Limb (tissue), 2 donors: ENCODE measurements at regions not wholly inside any gene's neighbourhood (a gene's known extent, or its start where the extent isn't known, plus 50 kb on each side); places are given as distances from the start of the nearest gene placed in this dataset.

Experiments used
- DNase-seq, 2 donors: peaks; one replicate each; pipeline ENCODE4 v3.0.0-alpha.2; 2016; ENCODE audit errors: extremely low spot score in 2 of 2

DNA sequence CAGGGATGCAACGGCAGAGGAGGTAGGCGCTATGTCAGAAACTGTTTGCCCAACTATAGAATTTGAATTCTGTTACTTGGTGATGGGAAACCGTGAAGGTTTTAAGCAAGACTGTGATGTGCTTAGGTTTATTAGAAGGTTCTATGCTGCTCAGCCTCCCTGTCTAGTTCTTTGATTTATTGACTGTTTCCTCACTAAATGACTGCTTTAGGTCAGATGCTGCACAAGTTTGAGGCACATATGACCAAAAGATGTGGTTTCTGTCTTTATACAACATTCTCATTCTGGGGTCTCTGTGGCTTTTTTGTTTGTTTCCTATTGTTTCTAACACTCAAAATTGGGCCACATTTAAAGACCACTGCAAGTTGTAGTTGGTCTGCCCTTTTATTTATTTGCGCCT, 323.0 kb upstream of the OBI1 start:
- DNase-seq, result no peak

DNA sequence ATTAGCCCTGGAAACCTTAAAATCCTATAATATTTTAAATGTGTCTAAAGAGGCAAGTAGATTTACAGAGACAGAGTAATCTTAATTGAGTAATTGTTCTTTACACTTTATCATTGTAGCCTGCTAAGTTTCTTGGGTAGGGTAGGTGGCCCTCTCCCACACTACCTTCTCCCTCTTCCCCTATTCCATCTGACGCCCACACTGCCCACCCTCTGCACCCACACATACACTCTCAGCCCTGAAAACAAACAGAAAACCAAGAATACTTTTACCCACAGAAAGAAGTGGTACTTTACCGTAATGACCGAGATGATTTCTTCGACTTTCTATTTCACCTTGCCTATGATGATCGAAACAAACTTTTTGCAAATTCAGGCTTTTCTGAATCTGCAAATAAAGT, 320.4 kb upstream of the OBI1 start:
- DNase-seq, result no peak

DNA sequence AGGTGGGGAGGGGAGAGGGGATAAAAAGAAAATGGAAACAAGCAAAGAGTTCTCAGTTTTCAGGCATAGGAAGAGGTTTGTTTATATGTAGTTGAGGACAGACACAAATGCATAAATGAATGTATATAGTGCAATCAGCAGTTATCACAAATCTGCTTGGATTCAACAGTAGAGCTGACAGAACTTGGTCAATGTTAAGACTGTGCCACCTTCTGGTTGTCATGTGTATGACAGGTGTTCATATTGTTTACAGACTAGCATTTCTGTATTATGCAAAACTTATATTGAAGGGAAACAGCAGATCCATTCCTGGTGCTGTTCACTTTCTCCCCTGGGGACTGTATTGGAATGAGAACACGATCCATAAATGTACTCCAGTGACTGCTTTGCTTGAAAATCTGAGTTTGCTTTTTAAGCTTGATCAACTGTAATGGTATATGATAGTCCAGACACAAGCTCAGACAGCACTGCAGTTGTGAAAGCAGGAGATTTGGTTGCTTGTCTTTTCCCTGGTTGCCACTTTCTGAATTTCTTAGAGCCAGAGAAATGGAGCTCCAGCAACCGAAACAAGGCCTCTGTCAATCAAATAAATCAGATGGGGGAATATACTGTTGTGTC, 319.5 kb upstream of the OBI1 start:
- peak; percentile 43 to 76 for DNase-seq

DNA sequence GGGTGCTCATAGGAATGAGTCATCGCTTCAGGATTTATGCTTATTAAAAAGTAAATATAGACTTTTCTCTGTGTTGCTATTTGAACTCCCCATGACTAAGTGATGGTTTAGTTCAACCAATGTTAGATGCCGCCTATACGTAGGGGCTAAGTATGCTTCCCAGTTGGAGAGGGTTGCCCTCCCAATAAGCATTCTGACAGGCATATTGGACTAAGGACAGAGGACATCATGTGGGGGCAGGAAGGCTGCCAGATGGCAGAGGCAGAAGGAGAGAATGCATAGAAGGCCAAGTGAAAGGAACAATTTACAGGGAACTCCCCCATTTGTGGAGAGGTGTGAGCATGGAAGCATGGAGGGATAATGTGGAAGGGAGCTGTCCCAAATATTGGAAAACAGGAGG, 318.4 kb upstream of the OBI1 start:
- no peak for DNase-seq

DNA sequence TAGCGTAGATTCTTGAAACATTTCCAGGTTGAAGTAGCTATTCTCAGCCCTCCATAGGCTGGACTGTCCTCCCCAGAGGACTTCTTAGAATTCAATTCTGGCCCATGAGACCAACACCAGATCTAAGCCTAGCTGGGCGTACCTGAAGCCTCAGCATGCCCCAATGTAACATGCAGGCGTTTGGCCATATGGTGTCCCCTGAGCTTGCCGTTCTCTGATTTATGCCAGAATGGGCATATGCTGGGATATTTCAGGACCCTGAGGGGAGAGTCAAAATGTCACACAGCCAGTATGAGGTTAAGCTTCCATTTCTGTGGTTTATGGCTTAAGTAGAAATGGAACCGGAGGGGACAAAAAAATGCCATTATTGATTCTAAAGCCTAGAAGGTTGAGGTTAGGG, 317.7 kb upstream of the OBI1 start:
- DNase-seq, result no peak

DNA sequence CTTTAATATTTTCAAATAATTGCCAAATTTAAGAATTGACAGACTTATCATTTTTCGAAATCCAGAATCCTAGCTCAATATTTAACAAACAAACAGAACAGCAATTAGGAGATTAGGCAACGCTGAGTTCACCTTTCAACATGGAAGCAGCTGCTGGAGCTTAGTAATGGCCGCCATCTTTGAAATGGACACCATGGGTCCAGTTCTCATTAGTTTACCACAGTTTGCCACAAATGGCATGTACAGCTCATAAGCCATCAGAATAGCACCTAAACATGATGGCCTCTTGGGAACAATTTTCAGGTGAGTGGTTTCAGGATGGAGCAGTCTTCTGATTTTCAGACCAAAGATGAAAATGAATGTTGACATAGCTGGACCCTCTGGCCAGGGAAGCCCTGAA, 313.6 kb upstream of the OBI1 start:
- no peak for DNase-seq

DNA sequence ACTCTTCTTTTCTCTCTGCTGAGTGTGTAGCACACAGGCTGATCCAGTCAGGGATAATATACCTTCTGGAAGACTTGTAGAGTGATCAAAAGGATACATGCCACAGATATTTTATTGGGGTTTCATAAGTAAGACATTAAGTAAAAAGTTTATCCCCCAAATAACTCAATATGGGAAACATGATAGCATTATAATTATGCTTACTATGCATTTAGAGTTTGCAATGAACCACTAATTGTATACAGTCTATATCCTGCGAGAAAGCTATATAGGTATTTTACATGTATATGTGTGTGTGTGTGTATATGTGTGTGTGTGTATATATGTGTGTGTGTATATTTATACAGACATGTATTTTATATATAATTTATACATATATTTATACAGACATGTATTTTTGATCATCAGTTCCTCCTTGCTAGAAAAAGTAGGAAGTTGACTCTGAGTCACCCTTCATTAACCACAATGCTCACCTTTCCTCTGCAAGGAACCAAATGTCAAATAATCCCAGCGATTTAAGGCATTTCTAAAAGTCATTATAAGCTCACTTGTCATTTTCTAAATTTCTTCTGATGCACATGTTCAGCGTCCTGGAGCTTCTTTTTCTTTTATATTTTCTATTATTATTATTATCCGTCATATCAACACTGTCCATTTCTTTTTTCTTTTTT, 312.5 kb upstream of the OBI1 start:
- DNase-seq, result no peak

DNA sequence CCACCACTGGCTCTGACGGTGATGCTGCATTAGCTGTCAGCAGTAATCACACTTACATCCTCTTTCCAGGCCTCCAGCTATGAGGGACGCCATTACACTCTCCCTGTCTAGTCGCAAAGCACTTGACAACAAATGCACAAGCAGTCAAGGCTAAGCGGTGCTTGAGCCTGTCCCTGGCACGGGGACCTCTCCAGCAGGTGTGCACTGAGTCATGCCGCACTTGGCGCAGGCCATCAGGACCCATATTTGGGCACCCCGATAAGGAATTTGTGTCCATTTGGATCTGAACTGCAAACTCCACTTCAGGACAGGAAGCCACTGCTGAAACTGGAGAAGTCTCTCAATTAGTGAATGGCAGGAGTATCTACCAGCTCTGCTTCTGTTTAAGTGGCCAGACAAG, 301.9 kb upstream of the OBI1 start:
- no peak for DNase-seq

DNA sequence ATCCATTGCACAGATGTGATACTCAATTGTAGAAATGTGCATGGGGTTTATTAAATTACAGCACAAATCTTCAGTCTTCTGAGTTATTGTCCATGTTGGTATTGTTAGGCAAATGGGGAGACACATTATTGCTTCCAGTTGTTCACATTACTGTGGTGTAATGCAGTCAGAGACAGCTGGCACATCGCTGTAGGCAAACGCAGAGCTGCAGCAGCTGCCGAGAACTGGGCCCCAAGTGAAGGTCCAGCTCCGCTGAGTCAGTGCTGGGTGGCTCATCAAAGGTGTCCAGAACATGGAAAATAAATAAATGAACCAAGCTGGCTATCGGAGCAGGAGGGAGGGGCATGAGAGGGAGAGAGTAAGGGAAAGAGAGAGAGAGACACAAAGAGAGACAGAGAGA, 299.1 kb upstream of the OBI1 start:
- peak in 1 of 2 donors; percentile 34 for DNase-seq

DNA sequence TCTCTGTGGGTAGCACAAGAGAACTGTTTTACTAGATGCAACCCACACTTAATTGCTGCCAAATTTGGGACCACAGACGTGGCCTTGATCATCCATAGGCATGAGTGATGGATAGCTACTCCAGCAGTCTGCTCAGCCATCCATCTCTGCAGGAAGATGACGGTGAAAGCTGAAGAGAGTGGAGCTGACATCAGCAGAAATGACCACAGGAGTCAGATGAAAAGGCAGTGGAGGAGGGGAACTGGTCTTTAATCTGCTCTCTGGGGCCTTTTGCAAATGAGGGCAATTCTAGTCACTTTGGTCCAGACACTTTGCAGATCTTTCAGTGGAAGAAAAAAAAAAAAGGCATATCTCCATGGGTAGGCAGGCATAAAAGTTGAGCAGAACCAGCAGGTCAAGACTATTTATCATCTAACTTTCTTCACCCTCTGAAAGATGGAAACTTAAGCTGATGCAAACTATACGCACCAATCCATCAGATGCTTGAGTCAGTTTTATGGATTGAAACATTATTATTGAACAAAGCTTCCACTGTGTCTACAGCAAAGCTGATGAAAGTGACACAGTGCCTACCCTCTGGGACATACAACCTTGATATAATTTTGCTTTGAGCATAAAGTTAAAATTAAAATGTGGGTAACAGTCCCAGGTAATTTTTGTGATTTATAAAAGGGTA, 281.6 kb upstream of the OBI1 start:
- no peak for DNase-seq

DNA sequence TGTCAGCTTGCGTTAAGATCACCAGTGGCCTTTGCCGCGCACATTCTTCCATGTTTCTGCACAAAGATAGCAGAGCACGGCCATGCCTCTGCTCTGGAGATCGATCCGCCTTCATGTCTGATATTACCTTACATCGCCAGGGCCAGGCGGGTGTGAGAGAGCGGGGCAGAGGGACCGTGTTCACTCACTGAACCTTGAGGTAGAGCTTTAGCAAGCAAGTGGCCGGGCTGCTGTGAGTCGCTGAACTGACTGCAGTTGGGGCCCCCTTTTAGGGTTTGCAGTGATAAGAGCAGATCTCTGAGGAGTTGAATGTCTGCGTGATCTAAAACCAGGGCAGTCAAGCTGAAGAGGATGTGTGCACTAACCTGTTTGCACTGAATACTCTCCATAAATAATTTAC, 275.4 kb upstream of the OBI1 start:
- DNase-seq, result no peak

DNA sequence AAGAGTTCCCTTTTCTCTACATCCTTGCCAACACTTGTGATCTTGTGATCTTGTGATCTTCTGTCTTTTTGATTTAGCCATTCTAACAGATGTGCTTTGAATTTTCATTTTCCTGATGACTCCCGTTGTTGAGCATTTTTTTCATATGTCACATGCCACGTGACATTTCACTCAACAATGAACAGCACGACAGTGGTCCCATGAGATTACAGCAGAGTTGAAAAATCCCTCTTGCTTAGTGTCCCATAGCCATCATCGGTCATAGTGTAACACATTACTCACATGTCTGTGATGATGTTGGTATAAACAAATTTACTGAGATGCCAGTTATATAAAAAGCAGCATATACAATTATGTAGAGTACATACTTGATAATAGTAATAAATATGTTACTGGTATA, 256.1 kb upstream of the OBI1 start:
- DNase-seq, result no peak

DNA sequence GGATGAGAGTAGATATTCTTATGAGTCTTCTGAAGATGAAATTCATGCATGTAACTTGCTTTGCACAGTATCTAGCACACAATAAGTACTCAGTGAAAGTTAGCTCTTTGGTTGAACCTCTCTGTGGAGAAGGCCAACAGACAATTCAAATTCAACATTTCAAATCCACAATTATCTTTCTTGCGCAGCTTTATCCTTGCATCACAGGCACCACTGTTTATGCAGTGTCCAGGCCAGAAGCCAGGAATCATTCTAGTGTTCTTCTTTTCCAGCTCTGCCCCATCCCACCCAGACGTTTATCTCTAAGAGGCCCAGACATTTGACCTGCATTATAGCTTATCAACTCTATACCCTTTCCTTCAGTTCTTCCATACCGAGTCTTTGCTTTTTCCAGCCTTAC, 254.7 kb upstream of the OBI1 start:
- no peak for DNase-seq

DNA sequence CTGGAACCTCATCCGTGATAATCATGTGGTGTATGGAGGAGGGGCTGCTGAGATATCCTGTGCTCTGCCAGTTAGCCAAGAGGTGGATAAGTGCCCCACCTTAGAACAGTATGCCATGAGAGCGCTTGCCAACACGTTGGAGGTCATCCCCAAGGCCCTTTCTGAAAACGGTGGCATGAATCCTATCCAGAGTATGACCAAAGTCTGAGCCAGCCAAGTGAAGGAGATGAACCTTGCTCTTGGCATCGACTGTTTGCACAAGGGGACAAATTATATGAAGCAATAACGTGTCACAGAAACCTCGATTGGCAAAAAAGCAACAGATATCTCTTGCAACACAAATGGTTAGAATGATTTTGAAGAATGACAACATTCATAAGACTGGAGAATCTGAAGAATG, 251.2 kb upstream of the OBI1 start:
- no peak for DNase-seq

DNA sequence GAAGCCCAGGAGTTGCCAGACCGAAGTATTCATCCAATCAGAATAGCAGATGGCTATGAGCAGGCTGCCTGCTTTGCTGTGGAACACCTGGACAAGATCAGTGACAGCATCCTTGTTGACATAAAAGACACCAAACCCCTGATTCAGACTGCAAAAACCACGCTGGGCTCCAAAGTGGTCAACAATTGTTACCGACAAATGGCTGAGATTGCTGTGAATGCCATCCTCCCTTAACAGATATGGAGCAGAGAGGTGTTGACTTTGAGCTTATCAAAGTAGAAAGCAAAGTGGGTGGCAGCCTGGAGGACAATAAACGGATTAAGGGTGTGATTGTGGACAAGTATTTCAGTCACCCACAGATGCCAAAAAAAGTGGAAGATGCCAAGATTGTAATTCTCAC, 250.3 kb upstream of the OBI1 start:
- DNase-seq, result no peak

DNA sequence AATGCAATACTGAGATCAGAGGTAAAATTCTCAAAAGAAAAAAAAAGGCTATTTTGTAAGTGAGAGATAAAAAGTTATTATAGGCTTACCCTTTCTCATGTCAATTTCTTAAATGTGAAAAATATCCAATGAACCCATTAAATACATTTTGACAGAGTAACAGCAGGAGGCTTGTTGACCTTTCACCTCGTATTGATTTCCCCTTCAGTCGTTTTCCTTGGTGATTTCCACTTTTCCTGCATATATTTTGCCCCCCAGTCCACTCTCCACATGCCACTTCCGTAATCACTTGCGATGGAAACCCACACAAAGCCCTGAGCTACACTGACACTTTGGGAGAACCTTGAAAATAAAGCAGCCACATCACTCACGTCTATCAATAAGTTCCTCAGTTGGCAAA, 248.1 kb upstream of the OBI1 start:
- DNase-seq, result no peak

DNA sequence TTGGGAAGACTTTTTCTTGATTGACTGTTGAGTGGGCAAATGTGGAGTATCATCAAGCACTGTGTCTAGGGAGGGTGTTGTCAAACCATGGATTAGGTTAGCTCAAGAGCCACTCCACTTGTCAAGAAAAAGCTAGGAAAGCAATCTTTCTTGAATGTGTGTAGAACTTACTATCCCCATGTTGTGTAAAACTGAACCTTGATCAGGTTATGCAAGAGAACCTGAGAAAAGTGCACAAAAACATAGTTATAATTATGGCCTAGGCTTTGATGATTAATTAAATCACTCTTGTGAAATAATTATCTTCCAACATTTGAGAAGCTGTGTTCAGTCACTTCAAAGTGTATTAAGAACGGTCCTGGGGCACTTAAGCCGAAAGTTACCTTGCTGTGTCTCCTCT, 238.2 kb upstream of the OBI1 start:
- no peak for DNase-seq

DNA sequence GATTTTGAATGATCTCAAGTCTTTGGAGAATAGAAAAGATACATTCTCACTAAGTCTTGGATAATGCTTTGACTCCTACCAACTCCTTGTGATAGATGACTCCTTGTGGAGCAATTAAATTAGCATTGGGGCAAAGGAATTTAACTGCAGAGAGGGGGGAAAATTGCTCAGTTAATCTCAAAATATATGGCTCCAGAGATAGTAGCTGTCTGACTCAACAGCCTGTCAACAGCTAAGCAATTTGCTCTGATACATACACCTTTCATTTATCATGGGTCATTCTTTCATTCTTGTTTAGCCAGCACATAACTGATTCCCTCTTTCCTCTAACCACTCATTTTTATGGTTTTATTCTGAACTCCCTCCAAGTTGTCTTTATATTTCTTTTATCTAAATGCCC, 225.6 kb upstream of the OBI1 start:
- no peak for DNase-seq

DNA sequence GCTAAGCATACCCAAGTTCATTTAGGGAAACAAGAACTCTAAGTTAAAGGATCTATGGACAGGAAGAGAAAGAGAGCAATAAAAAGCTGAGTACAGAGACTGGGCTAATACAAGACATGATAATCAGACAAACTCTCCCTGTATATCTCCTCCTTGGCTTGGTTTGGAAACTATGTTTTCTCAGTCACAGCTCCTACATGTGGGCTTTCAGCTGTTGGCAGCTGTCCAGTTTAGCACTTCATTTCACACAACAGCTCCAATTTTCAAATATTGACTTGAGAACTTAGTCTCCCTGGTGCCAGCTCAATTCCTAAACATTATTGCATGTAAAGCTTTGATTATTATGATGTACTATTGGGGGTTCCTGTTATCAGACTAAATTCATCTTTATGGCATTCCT, 222.8 kb upstream of the OBI1 start:
- DNase-seq, result peak in 1 of 2 donors; percentile 61

DNA sequence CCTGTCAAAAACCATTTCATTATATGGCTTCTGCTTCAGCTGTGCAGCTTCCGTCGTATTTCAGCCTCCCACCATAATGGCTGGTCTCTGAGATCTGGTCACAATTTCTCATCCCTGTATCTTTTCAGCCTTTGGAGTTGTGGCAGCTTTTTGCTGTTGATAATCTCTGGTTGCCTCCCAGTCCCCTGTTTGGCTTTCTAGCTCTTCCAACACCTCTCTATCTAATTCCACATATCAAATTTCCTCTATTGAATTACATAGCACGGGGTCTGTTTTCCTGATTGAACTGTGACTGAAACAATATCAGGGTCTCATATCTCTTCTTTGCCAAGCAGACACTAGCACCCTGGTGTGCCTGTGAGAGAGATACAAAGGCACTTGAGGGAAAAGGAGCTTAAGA, 222.1 kb upstream of the OBI1 start:
- no peak for DNase-seq

DNA sequence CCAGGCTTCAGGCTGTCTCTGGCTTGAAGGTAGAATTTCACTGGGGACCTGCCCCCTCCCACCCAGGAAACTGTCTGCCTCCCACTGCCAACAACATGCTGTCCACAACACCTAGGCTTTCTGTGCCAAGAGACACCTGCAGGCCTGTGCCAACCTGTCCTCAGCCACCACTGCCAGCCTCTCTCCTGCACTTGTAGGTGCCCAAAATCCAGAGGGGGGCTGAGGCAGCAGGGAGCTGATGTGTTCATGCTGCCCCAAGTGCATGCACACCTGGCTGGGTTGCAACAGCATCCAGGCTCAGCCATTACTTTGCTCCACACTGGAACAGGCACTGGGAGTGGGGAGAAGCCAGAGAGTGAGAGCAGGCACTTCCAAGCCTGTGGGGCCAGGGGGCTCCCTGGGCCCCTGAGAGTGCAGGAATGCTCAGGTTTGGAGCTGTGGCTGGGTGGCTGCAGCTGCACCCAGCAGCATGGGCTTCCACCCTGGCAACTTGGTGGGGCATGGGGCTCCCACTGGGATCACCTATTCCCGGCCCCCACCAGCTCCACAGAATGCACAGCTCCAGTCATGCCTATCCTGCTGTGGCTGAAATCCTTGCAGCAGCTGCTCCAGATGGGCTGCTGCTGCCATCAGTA, 218.1 kb upstream of the OBI1 start:
- DNase-seq, result no peak

DNA sequence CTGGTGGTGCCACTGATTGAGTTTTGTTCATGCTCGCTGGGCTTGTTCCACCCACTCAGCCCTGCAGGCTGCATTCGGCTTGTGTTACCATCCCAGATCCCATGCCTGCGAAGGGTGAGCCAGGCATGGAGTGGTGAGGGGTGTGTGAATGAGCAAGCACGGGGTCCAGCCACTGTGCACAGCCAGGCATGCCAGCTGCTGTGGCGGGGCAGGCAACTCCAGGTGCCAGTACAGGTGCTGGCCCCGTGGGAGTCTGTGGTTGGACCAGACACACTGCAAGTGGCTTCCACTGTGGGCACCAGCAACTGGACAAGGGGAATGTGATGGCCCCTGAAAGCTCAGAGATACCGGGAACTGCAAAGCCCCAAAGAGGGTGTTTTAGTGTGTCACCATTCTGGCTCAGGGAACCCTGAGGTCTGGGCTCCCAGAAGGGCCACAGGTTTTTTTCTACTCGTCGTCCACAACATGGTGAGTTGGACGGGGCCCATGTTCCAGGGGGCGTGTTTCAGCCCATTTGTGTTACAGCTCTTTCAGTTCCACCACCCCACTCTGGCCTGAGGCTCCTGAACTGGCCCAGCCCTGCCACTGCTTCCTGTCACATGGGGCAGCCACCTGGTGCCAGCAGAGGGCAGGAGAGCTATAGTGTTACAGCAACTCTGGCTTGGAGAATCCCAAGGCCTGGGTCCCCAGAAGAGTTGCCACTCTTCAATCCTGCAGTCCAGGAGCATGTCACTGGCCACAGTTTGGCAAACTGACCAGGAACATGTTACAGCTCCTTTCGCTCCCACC, 217.0 kb upstream of the OBI1 start:
- DNase-seq, result no peak
